GM19395 (cell line): ENCODE measurements at regions not wholly inside any gene's neighbourhood (a gene's known extent, or its start where the extent isn't known, plus 50 kb on each side); places are given as distances from the start of the nearest gene placed in this dataset.

Source experiments
- ATAC-seq: cut with Tn5 transposase; IDR thresholded peaks from one replicate; pipeline ENCODE4 v1.9.1; 2021; ENCODE audit warnings: mild to moderate bottlenecking, moderate library complexity; ENCODE audit not compliant: unreplicated experiment

GRCh38 chr3:59167756-59168155, 117.9 kb upstream of the CFAP20DC start:
- no peak for ATAC-seq

GRCh38 chr3:59163953-59164352, 114.1 kb upstream of the CFAP20DC start:
- no peak for ATAC-seq

DNA sequence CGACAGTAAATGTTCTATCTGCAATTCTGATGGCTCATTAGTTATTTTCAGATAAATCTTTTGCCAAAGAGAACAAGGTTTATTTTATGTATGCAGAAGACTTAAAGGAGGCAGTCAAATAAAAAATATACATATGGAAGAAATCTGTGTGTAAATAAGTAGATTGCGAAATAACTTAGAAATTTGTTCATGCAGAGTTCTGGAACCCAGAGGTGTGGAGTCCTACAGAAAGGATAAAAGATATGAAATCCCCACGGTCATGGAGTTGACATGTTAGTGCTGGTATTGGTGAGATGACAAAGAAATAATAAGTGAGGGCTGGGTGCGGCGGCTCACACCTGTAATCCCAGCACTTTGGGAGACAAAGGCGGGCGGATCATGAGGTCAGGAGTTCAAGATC, 111.2 kb upstream of the CFAP20DC start:
- no peak for ATAC-seq

DNA sequence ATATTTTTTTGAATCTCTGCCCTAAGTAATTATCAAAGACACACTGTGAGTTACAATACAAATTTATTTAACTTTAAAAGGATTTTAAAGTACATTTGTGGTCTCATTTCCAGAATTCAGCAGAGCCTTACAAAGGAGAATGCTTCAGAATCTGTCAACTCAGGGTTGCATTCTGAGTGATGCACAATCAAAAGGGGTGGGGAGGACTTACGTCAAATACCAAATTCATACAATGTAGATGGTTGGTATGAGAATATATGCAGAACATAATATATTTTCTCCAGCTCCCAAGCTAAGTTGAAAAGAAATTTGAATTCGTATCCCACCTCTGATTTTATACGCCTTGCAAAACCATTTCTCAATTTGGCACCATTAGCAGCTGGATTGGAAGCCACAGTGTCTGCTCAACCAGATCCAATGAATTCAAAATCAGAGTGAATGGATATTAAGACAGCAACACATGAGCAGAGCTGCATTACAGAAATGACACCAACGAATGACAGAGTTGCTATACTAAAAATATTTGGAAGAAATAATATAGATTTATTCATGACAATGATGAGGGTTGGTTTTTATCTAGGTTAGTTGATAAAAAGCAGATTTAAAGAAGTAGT, 110.4 kb upstream of the CFAP20DC start:
- no peak for ATAC-seq

GRCh38 chr3:59153648-59154047, 103.8 kb upstream of the CFAP20DC start:
- ATAC-seq, result no peak

GRCh38 chr3:59152943-59153342, 103.1 kb upstream of the CFAP20DC start:
- ATAC-seq, result no peak

- ATAC-seq, result no peak
These were observed 100.2 kb upstream of the CFAP20DC start for GRCh38 chr3:59150039-59150438.

GRCh38 chr3:59149166-59149565, 99.3 kb upstream of the CFAP20DC start:
- ATAC-seq, result no peak

DNA sequence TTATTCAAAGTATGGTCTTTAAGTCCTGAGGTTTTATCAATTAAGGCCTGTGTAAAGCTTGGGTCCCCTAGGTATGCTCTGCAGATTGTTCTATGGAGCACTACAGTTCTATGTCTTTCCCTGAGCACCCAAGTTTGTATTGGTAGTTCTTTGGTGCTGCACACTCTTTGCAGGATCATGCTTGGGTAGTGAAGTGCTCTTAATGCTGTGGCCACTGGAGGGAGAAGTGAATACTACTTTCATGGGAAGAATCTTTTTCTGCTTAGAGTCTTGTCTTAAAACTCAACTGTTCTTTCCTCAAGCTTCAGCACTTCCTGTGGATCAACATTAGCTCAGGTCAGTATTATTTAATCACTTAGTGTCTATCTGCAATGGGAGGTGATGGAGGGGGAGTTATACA, 93.6 kb upstream of the CFAP20DC start:
- ATAC-seq, result no peak

- no peak for ATAC-seq
These were observed 92.7 kb upstream of the CFAP20DC start for GRCh38 chr3:59142556-59142955.

GRCh38 chr3:59138966-59139365, 89.1 kb upstream of the CFAP20DC start:
- ATAC-seq, result no peak

DNA sequence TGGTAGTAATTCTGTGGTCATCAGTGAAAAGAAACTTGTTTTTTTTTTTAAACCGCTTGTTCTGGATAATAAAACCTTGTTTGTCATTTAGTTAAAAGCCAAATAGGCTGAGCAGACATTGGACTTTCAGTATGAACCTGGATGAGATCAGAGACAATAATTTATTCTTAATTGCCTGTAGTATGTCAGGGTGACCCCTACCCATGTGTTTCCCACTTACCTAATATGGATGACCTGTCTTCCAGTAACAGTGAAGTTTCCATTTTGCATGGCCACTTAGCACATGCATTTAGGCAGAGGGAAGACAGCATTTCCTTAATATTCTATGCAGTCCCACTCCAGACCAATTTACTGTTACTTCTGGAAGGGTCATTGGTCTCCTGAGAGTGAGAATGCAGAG, 87.6 kb upstream of the CFAP20DC start:
- ATAC-seq, result no peak

- no peak for ATAC-seq
These were observed 86.3 kb upstream of the CFAP20DC start for GRCh38 chr3:59136081-59136480.

DNA sequence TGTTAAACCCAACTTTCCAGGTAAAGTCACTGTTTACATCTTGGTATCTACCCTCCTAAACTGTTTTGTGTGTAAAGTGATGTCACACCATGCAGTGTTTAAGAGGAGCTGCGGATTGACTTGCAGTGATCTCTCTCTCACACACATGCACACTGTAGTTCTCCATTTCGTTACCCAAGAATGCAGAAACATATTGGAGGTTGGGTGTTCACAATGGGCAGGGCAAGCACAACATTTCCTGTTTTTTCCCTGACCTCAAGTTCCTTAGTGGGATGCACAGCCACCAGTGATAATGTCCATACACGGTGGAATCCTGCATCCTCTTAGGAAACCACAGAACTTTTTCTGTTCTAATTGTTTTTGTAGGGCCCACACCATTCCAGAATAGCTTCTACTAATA, 85.3 kb upstream of the CFAP20DC start:
- no peak for ATAC-seq

DNA sequence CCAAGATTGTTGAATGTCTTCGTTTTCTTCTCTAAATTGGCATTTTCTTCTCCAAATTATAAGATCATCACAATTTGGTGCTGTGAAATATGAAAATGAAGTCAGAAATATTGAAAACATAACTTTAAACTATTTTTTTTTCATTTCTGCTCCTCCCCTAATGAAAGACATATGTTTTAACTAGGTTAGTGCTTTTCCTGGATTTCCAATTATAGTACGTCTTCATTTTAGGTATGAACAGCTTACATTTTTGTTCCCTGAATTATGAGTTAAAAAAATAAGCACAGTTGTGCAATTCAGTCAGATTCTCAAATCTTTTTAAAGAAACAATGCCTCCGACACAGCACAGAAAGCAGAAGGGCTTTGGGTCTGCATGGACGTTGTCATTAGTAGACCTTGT, 83.5 kb upstream of the CFAP20DC start:
- ATAC-seq, result no peak

- ATAC-seq, result no peak
These were observed 81.4 kb upstream of the CFAP20DC start for GRCh38 chr3:59131016-59131766.

- ATAC-seq, result no peak
These were observed 78.9 kb upstream of the CFAP20DC start for GRCh38 chr3:59128685-59129084.

- no peak for ATAC-seq
These were observed 77.2 kb upstream of the CFAP20DC start for GRCh38 chr3:59127071-59127470.

- no peak for ATAC-seq
These were observed 76.6 kb upstream of the CFAP20DC start for GRCh38 chr3:59126446-59126845.

DNA sequence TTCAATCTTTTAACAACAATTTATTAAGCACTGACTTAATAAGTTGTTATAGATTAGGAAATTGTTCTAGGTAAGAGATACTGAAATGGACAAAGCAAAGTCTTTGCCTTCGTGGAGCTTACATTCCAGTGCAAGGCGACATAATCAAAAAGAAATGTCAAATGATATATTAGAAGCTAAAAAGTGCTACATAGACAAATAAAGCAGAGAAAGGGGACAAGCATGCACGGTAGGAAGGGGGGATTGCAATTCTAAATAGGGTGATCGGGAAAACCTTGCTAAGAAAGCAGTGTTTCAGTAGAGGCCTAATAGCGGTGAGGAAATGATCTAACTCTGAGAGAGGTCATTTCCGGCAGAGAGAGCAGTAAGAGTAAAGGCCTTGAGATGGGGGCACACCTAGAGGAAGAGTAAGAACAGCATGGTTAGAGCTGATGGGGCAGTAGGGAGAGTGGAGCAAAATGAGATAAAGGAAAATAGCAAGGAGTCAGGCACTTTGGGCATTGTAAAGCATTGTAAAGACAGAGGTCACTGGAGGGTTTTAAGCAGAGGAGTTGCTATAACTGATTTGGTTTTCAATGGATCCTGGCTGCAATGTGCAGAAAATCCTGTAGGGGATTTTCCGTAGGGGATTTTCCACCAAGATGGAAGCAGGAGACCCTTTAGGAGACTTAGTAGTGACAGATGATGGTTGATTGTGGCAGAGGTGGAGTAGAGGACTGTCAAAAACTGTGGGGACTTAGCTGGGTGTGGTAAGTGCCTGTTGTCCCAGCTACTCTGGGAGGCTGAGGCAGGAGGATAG, 71.7 kb upstream of the CFAP20DC start:
- ATAC-seq, result no peak

DNA sequence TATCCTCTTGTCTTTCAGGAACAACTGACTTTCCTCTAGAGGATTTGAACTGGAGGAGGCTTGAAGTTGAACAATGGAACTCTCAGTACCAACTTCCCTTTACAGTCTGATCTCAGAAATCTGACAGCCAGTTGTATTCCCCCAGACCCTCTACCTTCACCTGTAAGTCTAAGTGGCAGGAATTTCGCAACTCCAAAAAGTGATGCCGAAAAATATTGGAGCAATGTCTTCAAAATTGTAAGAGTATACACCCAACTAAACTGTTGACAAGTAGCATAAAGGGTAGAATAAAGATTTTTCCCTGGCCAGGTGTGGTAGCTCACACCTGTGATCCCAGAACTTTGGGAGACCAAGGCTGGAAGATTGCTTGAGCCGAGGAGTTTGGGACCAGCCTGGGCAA, 69.1 kb upstream of the CFAP20DC start:
- no peak for ATAC-seq

DNA sequence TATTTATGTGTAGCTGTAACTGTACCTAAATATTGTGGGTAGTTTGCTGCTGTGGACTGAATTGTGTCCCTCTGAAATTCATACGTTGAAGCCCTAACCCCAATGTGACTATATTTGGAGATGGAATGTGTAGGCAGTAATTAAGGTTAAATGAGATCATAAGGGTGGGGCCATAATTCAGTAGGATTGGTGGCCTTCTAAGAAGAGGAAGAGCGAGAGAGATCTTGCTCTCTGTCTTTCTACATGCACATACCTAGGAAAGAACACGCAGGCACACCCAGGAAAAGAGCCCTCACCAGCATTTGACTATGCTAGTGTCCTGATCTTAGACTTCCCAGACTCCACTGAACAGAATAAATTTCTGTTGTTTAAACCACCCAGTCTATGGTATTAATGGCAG, 67.6 kb upstream of the CFAP20DC start:
- ATAC-seq, result no peak
